Activated CD4-positive, alpha-beta memory T cell treated with anti-CD3 and anti-CD28 coated beads, Interleukin-2, amount 10 ng/mL, durations not matched to agents 7 days and 5 days (primary cell): ENCODE measurements at regions not wholly inside any gene's neighbourhood (a gene's known extent, or its start where the extent isn't known, plus 50 kb on each side); places are given as distances from the start of the nearest gene placed in this dataset.
"Not testable (repeated sequence)": the region's sequence is repeated elsewhere in the genome, so short reads cannot be mapped to it uniquely, and the experiment has no call there.

Experiments
- CTCF ChIA-PET: fragments of 350-600 bp; sonication (Branson Sonifier 250); formaldehyde crosslinking; loops from one replicate; lab custom pipeline; 2021; ENCODE audit warnings: antibody characterized with exemption, inconsistent platforms; lab: Charles Lee
- POLR2A ChIA-PET: fragments of 350-600 bp; sonication (Branson Sonifier 250); formaldehyde crosslinking; loops from one replicate; lab custom pipeline; 2021; ENCODE audit warnings: antibody characterized with exemption; lab: Charles Lee
- DNase-seq: peaks from one replicate; pipeline ENCODE4 v3.0.0-alpha.2; 2020
- H3K27ac Mint-ChIP-seq: one replicate; pipeline ENCODE4 v1.8.0; 2021; ENCODE audit warnings: mild to moderate bottlenecking, mixed read lengths
- H3K27me3 Mint-ChIP-seq: one replicate; pipeline ENCODE4 v1.8.0; 2021; ENCODE audit warnings: mixed read lengths
- H3K36me3 Mint-ChIP-seq: one replicate; pipeline ENCODE4 v1.8.0; 2021; ENCODE audit warnings: low read depth, mixed read lengths
- H3K4me1 Mint-ChIP-seq: one replicate; pipeline ENCODE4 v1.8.0; 2021; ENCODE audit warnings: mixed read lengths
- H3K4me3 Mint-ChIP-seq: one replicate; pipeline ENCODE4 v1.8.0; 2021; ENCODE audit warnings: mild to moderate bottlenecking, mixed read lengths
- H3K9me3 Mint-ChIP-seq: one replicate; pipeline ENCODE4 v1.8.0; 2021; ENCODE audit warnings: mixed read lengths

- Mint-ChIP-seq H3K27me3 (peaks cover under 1% of the 10 kb centered on the region), H3K9me3 (no peaks in the 10 kb centered on the region), H3K27ac (no peak overlapping the region), H3K4me1 (no peaks in the 10 kb centered on the region), H3K4me3 (no peak overlapping the region), H3K36me3 (no peaks in the 10 kb centered on the region)
- CTCF ChIA-PET, result interaction anchor here (1.7 kb wide), 1 partner anchor 80 kb away, joined by 4 read pairs; no protein-coding TSS in a partner anchor
- POLR2A ChIA-PET, result no interaction called here
- DNase-seq, result no peak
These were observed 224.8 kb upstream of the NOCT start for GRCh38 chr4:138790706-138791340.

- H3K27me3 Mint-ChIP-seq, result no peaks in the 10 kb centered on the region
- CTCF ChIA-PET, result interaction anchor here (1.7 kb wide), 1 partner anchor 81 kb away, joined by 4 read pairs; no protein-coding TSS in a partner anchor
- H3K4me3 Mint-ChIP-seq, result no peak overlapping the region
- POLR2A ChIA-PET, result no interaction called here
- no peaks in the 10 kb centered on the region for H3K9me3 Mint-ChIP-seq
- no peak for DNase-seq
- H3K27ac Mint-ChIP-seq, result no peak overlapping the region
- no peaks in the 10 kb centered on the region for H3K36me3 Mint-ChIP-seq
- no peaks in the 10 kb centered on the region for H3K4me1 Mint-ChIP-seq
These were observed 225.8 kb upstream of the NOCT start for GRCh38 chr4:138789796-138790195.

GRCh38 chr4:138788857-138789256, 226.7 kb upstream of the NOCT start:
- POLR2A ChIA-PET, result no interaction called here

GRCh38 chr4:138788267-138788790, 227.3 kb upstream of the NOCT start:
- Mint-ChIP-seq H3K27ac (no peak overlapping the region), H3K4me1 (no peaks in the 10 kb centered on the region), H3K36me3 (no peaks in the 10 kb centered on the region), H3K4me3 (no peak overlapping the region), H3K27me3 (no peaks in the 10 kb centered on the region), H3K9me3 (no peaks in the 10 kb centered on the region)
- POLR2A ChIA-PET, result no interaction called here
- CTCF ChIA-PET, result no interaction called here
- DNase-seq, result no peak

More at GRCh38 chr4:138788857-138789256, 226.7 kb upstream of the NOCT start:
- CTCF ChIA-PET, result no interaction called here
- Mint-ChIP-seq H3K27ac (no peak overlapping the region), H3K36me3 (no peaks in the 10 kb centered on the region), H3K9me3 (no peaks in the 10 kb centered on the region), H3K4me3 (no peak overlapping the region), H3K27me3 (no peaks in the 10 kb centered on the region), H3K4me1 (no peaks in the 10 kb centered on the region)
- no peak for DNase-seq

- H3K4me1 Mint-ChIP-seq, H3K9me3 Mint-ChIP-seq, H3K27ac Mint-ChIP-seq, CTCF ChIA-PET, DNase-seq, H3K36me3 Mint-ChIP-seq, H3K4me3 Mint-ChIP-seq, H3K27me3 Mint-ChIP-seq, POLR2A ChIA-PET: not testable (repeated sequence)
These were observed 235.8 kb upstream of the NOCT start for GRCh38 chr4:138779761-138780160.

GRCh38 chr4:138775890-138776289, 239.7 kb upstream of the NOCT start:
- no peak overlapping the region for H3K27ac Mint-ChIP-seq
- no peak for DNase-seq
- no peaks in the 10 kb centered on the region for H3K9me3 Mint-ChIP-seq
- H3K4me3 Mint-ChIP-seq, result no peak overlapping the region
- ChIA-PET POLR2A (no interaction called here), CTCF (no interaction called here)
- H3K27me3 Mint-ChIP-seq, result no peaks in the 10 kb centered on the region
- no peaks in the 10 kb centered on the region for H3K4me1 Mint-ChIP-seq
- H3K36me3 Mint-ChIP-seq, result no peaks in the 10 kb centered on the region

GRCh38 chr4:138775489-138775888, 240.1 kb upstream of the NOCT start:
- Mint-ChIP-seq H3K9me3 (no peaks in the 10 kb centered on the region), H3K27ac (no peak overlapping the region), H3K36me3 (no peaks in the 10 kb centered on the region), H3K4me3 (no peak overlapping the region), H3K27me3 (no peaks in the 10 kb centered on the region), H3K4me1 (no peaks in the 10 kb centered on the region)
- ChIA-PET CTCF (no interaction called here), POLR2A (no interaction called here)
- DNase-seq, result no peak

- Mint-ChIP-seq H3K4me1 (no peaks in the 10 kb centered on the region), H3K36me3 (no peaks in the 10 kb centered on the region), H3K9me3 (no peaks in the 10 kb centered on the region), H3K27me3 (no peaks in the 10 kb centered on the region), H3K4me3 (no peak overlapping the region), H3K27ac (no peak overlapping the region)
- DNase-seq, result no peak
- POLR2A ChIA-PET, result no interaction called here
- CTCF ChIA-PET, result no interaction called here
These were observed 240.6 kb upstream of the NOCT start for GRCh38 chr4:138774940-138775339.

GRCh38 chr4:138774125-138774524, 241.5 kb upstream of the NOCT start:
- POLR2A ChIA-PET, H3K4me3 Mint-ChIP-seq, H3K27me3 Mint-ChIP-seq, DNase-seq, H3K36me3 Mint-ChIP-seq, H3K4me1 Mint-ChIP-seq, H3K27ac Mint-ChIP-seq, H3K9me3 Mint-ChIP-seq, CTCF ChIA-PET: not testable (repeated sequence)

GRCh38 chr4:138773321-138773720, 242.3 kb upstream of the NOCT start:
- Mint-ChIP-seq H3K27ac (no peak overlapping the region), H3K36me3 (no peaks in the 10 kb centered on the region), H3K4me1 (no peaks in the 10 kb centered on the region), H3K9me3 (no peaks in the 10 kb centered on the region), H3K4me3 (no peak overlapping the region), H3K27me3 (no peaks in the 10 kb centered on the region)
- POLR2A ChIA-PET, result no interaction called here
- no peak for DNase-seq
- CTCF ChIA-PET, result no interaction called here

GRCh38 chr4:138772366-138772765, 243.2 kb upstream of the NOCT start:
- ChIA-PET POLR2A (no interaction called here), CTCF (interaction anchor here (0.9 kb wide), 1 partner anchor 99 kb away, joined by 3 read pairs; no protein-coding TSS in a partner anchor)
- H3K4me3 Mint-ChIP-seq, result no peak overlapping the region

GRCh38 chr4:138770818-138771217, 244.8 kb upstream of the NOCT start:
- H3K27ac Mint-ChIP-seq, result no peak overlapping the region
- ChIA-PET CTCF (no interaction called here), POLR2A (no interaction called here)
- no peaks in the 10 kb centered on the region for H3K36me3 Mint-ChIP-seq
- no peaks in the 10 kb centered on the region for H3K9me3 Mint-ChIP-seq
- H3K4me3 Mint-ChIP-seq, result no peak overlapping the region
- no peak for DNase-seq
- H3K4me1 Mint-ChIP-seq, result no peaks in the 10 kb centered on the region
- no peaks in the 10 kb centered on the region for H3K27me3 Mint-ChIP-seq

More at GRCh38 chr4:138772366-138772765, 243.2 kb upstream of the NOCT start:
- Mint-ChIP-seq H3K4me1 (no peaks in the 10 kb centered on the region), H3K9me3 (no peaks in the 10 kb centered on the region), H3K27ac (no peak overlapping the region), H3K36me3 (no peaks in the 10 kb centered on the region), H3K27me3 (no peaks in the 10 kb centered on the region)
- no peak for DNase-seq

GRCh38 chr4:138766332-138766731, 249.2 kb upstream of the NOCT start:
- no peaks in the 10 kb centered on the region for H3K36me3 Mint-ChIP-seq
- H3K27ac Mint-ChIP-seq, result no peak overlapping the region
- no peak for DNase-seq
- no peaks in the 10 kb centered on the region for H3K27me3 Mint-ChIP-seq
- no peaks in the 10 kb centered on the region for H3K9me3 Mint-ChIP-seq
- CTCF ChIA-PET, result no interaction called here
- H3K4me1 Mint-ChIP-seq, result no peaks in the 10 kb centered on the region
- no peak overlapping the region for H3K4me3 Mint-ChIP-seq
- POLR2A ChIA-PET, result no interaction called here

- ChIA-PET CTCF (no interaction called here), POLR2A (no interaction called here)
- no peak for DNase-seq
- Mint-ChIP-seq H3K4me1 (no peaks in the 10 kb centered on the region), H3K27ac (no peak overlapping the region), H3K36me3 (no peaks in the 10 kb centered on the region), H3K9me3 (no peaks in the 10 kb centered on the region), H3K4me3 (no peak overlapping the region), H3K27me3 (no peaks in the 10 kb centered on the region)
These were observed 250.1 kb upstream of the NOCT start for GRCh38 chr4:138765442-138765841.
